HG03354 (cell line): ENCODE measurements at regions not wholly inside any gene's neighbourhood (a gene's known extent, or its start where the extent isn't known, plus 50 kb on each side); places are given as distances from the start of the nearest gene placed in this dataset.

ENCODE experiments used
- ATAC-seq: cut with Tn5 transposase; IDR thresholded peaks from one replicate; pipeline ENCODE4 v1.9.1; 2021; ENCODE audit warnings: mild to moderate bottlenecking; ENCODE audit not compliant: unreplicated experiment, poor library complexity, severe bottlenecking

DNA sequence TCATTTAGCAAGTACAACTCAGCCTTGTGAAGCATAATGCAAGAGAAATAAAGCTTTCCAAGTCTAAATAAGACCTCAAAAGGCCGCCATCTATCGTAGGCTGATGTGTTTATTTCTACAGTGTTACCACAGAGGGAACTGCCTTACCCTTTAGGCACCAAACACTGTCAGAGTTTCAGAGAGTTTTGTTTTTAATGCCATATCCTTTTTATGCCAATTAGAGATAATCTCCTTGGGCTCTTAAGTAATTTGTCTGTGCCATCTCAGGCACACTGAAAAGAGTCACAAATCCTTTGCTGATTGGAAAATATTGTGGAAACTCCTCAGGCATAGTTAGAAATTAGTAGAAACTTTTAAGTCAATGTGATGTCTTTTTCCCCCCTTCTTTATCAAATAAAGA, 797.1 kb downstream of the SLC4A3 start:
- no peak for ATAC-seq

DNA sequence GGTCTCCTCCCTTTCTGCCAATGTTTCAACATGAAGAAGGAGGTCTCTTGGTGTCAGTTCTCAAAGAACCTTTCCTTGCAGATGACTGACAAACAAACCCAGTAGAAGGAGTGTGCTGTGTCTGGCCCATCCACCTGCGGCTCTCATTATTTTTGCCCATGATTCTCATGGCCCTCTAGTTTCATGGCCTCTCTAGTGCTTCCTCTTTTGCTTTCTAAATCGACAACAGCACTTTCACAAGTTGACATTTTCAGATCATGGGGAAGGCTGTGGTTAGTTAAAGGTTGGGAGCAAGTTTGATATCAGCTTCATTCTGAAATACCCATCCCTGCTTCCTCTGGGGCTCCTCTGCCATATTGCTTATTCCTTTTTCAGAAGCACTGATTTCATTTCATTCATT, 805.2 kb downstream of the SLC4A3 start:
- ATAC-seq = no peak

GRCh38 chr2:220433131-220433530, 805.7 kb downstream of the SLC4A3 start:
- ATAC-seq = no peak

GRCh38 chr2:220434385-220434784, 807.0 kb downstream of the SLC4A3 start:
- ATAC-seq = no peak

DNA sequence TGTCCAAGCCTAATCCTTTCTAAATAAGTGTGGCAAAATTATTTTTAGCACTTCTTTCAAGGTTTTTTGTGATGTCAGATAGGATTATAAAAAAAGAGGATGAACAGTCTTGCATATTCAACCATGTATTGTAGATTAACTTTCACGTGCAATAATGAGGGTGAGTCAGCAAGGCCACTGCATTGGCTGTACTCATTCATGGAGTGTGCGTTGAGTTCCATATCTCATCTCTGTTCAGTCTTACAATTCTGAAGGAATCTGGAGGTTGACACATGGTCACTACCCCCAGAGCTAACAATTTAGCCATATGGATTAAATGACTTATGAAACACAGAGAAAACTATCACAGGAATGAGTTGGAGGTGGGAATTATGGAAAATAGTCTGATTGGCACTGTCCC, 810.5 kb downstream of the SLC4A3 start:
- no peak for ATAC-seq

- no peak for ATAC-seq
Measured at GRCh38 chr2:220440731-220441130, 813.3 kb downstream of the SLC4A3 start.

- ATAC-seq = no peak
Measured at GRCh38 chr2:220441404-220441803, 814.0 kb downstream of the SLC4A3 start.

DNA sequence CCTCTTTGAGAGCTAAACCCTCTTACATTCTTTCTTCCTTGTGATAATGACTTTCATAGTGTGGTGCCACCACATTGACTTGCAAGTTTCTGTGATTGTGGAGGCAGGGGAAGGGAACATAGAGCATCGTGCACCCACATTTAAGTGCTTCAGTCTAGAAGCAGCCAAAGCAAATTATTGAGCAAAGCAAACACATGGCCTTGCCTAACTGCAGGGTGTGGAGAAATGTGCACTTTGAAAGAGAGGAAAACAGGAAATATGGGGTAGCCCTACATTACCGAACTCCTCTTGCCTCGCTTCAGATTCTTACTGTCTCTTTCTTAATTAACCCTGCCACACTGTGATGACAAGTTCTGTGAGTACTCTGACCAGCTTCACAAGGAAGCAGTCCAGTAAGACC, 814.6 kb downstream of the SLC4A3 start:
- no peak for ATAC-seq

DNA sequence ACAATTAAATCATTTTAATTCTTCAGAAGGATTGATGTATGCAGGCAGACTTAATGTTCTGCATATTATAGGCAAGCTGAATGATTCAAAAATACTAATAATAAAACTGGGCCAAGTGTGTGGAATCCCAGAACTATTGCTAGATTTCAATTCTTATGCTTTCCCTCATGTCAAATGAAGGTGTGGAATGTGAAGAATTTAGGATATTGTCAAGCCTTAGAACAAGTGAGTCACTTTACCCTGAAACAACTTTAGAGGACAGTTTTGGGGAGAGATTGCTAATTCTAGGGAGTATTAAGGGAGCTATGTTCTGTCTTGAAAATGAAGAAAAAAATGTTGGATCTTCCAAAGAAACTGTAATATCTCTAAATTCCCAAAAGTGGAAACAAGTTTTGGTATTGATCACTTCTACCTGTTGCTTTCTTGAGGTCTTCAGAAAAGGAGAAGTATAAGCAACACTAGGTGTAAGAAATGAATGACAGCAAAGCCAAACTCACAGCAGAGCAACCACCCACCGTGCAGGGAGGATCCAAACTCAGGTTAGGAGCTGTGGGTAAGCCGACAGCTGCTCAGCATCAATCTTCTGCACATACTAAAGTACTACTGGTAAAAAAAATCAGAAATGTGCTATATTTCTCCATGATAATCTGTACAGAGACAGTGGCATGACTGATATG, 818.1 kb downstream of the SLC4A3 start:
- no peak for ATAC-seq

DNA sequence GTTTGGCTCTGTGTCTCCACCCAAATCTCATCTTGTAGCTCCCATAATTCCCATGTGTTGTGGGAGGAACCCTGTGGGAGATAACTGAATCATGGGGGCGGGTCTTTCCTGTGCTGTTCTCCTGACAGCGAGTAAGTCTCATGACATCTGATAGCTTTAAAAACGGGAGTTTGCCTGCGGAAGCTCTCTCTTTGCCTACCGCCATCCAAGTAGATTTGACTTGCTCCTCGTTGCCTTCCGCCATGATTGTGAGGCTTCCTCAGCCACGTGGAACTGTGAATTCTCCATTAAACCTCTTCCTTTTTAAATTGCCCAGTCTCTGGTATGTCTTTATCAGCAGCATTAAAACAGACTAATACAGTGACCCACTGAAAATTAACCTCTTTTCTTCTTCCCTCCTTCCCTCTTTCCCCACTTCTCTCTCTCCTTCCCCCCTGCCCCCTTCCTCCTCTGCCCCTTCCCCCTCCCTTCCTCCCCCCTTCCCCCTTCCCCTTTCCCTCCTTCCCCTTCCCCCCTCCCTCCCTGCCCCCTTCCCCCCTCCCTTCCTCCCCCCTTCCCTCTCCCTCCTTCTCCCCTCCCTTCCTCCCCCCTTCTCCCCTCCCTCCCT, 818.8 kb downstream of the SLC4A3 start:
- ATAC-seq = no peak

DNA sequence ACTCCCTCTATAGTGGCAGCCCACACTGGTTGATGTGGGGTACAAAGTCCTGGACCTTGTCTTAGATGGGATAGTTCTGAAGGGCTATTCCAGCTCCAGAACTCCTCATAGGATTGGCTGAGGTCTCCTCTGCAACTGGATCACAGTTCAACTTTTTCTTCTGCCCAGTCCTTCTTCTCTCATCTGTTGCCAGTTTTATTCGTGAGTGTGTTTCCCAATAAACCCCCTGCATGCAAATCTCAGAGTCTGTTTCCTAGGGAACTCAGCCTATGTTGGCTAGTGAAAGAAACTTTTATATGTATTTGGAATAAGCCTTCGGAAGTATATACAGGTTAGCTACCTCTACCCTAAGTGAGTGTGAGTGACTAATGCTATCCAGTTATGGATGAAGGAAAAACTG, 823.4 kb downstream of the SLC4A3 start:
- ATAC-seq = no peak

DNA sequence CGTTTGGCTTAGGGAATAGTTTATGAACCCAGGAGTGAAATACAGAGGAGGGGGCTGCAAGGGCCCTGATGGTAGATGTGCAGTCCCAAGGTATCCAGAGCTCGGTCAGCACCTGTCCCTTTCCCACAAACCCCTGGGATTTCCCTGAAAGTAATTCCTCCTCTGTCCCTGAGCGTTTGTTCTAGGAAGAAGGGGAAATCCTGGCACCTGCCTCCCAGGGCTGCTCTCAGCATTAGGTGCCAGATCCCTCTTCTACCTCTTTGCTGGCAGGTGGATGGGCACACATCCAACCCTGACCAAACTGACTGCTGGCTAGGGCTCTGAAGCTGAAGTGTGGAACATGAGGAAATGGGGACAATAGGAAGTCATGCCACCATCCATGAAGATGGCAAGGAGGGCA, 824.0 kb downstream of the SLC4A3 start:
- ATAC-seq = no peak

DNA sequence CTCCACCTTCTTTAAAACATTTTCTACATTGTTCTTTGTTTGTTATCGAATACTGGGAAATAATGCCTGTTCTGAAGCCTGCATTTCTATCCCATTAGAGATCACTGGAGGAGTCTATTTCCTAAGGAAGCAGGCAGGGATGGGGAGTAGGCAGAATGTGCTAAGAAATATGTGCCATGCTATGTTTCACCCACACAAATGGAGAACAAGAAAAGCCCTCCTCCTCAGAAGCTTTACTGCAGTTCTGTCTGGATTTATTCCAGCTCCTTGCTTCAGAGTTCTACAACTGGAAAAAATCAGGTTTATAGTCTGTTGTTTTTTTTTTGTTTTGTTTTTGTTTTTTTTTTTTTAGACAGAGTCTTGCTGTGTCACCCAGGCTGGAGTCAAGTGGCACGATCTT, 825.1 kb downstream of the SLC4A3 start:
- no peak for ATAC-seq

- no peak for ATAC-seq
Measured at GRCh38 chr2:220455351-220455990, 828.0 kb downstream of the SLC4A3 start.

- no peak for ATAC-seq
Measured at GRCh38 chr2:220458051-220458450, 830.6 kb downstream of the SLC4A3 start.

GRCh38 chr2:220460257-220460985, 833.0 kb downstream of the SLC4A3 start:
- ATAC-seq = no peak

DNA sequence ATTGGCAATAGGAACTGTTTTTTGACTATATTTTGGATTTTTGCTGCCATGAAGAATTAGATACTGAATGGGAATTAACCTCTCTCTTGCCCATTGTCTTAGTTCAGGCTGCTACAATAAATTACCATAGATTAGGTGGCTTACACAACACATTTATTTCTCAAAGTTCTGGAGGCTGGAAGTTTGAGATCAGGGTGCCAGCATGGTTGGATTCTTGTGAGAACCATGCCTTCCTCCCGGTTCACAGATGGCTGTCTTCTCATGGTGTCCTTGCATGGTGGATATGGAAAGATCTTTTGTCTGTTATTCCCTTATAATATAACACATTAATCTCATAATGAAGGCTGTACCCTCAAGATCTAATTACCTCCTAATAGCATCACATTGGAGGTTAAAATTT, 836.4 kb downstream of the SLC4A3 start:
- ATAC-seq = no peak

DNA sequence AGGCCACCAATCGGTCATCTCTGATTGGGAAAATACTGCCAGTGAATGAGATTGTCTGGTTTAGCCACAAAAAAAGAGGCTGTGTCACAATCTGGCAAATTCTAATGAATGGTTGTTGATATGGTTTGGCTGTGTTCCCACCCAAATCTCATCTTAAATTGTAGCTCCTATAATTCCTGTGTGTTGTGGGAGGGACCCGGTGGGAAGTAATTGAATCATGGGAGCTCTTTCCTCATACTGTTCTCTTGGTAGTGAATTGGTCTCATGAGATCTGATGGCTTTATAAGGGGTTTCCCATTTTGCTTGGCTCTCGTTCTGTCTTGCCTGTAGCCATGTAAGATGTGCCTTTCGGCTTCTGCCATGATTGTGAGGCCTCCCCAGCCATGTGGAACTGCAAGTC, 838.3 kb downstream of the SLC4A3 start:
- no peak for ATAC-seq

DNA sequence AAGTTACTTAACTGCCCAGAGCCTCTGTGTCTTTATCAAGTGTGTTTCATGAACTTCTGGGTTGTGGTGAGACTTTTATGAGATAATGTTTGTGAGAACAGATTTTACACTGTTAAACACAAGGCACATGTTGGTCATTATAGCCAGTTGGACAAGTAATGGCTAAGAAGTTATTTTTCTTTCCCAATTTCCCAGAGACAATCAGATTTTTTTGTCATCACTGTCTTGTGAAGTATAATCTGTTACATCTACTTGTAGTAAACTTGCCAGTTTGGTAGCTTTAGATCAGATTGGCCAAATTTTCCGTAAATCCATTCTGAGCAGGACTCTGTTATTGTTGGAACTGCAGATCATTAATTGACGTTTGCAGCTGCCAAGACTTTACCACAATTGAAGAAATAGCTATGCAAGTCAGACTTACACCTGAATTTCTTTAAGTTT, 838.8 kb downstream of the SLC4A3 start:
- no peak for ATAC-seq

- ATAC-seq = no peak
Measured at GRCh38 chr2:220469201-220469600, 841.8 kb downstream of the SLC4A3 start.

DNA sequence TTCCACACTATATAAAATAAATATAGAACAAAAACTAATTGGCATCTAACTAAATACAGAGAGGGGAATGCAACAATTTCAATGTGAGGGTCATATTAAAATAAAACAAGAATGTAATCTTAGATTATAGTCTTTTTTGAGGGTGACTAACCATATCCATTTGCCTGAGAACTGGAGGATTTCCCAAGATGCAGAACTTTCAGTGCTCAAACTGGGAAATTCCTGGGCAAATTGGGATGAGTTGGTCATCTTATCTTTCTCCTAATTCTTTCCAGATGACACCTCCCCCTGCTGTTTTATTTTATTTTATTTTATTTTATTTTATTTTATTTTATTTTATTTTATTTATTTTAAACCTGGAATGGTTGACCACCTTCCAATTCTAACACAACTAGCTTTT, 846.2 kb downstream of the SLC4A3 start:
- no peak for ATAC-seq
